Prostate gland (tissue), 2 donors: ENCODE measurements at regions not wholly inside any gene's neighbourhood (a gene's known extent, or its start where the extent isn't known, plus 50 kb on each side); places are given as distances from the start of the nearest gene placed in this dataset.

Experiments used
- DNase-seq: peaks from one replicate; pipeline ENCODE4 v3.0.0-alpha.2; 2019; ENCODE audit warnings: low spot score
- H3K27ac ChIP-seq, 2 donors: fragments of 200-600 bp; sonication (generic); 2 replicates each; pipeline ENCODE4 v1.5.1; 2017 to 2019
- H3K27me3 ChIP-seq: fragments of 200-600 bp; sonication (generic); replicated peaks from 2 replicates; pipeline ENCODE4 v1.5.1; 2019; ENCODE audit not compliant: insufficient read depth
- H3K36me3 ChIP-seq, 2 donors: fragments of 200-600 bp; sonication (generic); 1 replicate in 1 of 2; 2 replicates in 1 of 2; pipeline versions ENCODE4 v1.5.1 to v1.8.1; 2017 to 2019
- H3K4me1 ChIP-seq: fragments of 200-600 bp; sonication (generic); replicated peaks from 2 replicates; pipeline ENCODE4 v1.5.1; 2019
- H3K4me3 ChIP-seq, 2 donors: fragments of 200-600 bp; sonication (generic); 2 replicates each; pipeline ENCODE4 v1.5.1; 2017 to 2019
- H3K9me3 ChIP-seq: fragments of 200-600 bp; sonication (generic); 2 replicates; pipeline ENCODE4 v1.5.1; 2017
- POLR2A ChIP-seq: fragments of 450-650 bp; IDR thresholded peaks from one replicate; pipeline ENCODE4 v1.6.1; 2016; ENCODE audit warnings: antibody characterized with exemption, mild to moderate bottlenecking
- POLR2AphosphoS5 ChIP-seq: sonication (generic); formaldehyde crosslinking; IDR thresholded peaks from one replicate; pipeline ENCODE4 v1.6.1; 2017; ENCODE audit warnings: antibody characterized with exemption
- WGBS: methylation state at CpG from one replicate; pipeline ENCODE4 v1.1.5; 2018; 5-methylcytosine and 5-hydroxymethylcytosine counted together
- intact Hi-C: fragments of 100-400 bp; cut with DNase I; formaldehyde crosslinking; loops from one replicate; pipeline ENCODE4 v1.14.2; 2022
- TF ChIP-seq, protein P1 (sequence below), 4 experiments: fragments of 200-600 bp in 2 of 4; fragments of 450-650 bp in 2 of 4; sonication (generic) in 2 of 4; IDR thresholded peaks; 1 replicate in 3 of 4; 2 replicates in 1 of 4; pipeline ENCODE4 v1.5.1; 2016 to 2019; ENCODE audit warnings: antibody characterized with exemption in 4 of 4, mild to moderate bottlenecking in 2 of 4, moderate library complexity in 2 of 4

DNA sequence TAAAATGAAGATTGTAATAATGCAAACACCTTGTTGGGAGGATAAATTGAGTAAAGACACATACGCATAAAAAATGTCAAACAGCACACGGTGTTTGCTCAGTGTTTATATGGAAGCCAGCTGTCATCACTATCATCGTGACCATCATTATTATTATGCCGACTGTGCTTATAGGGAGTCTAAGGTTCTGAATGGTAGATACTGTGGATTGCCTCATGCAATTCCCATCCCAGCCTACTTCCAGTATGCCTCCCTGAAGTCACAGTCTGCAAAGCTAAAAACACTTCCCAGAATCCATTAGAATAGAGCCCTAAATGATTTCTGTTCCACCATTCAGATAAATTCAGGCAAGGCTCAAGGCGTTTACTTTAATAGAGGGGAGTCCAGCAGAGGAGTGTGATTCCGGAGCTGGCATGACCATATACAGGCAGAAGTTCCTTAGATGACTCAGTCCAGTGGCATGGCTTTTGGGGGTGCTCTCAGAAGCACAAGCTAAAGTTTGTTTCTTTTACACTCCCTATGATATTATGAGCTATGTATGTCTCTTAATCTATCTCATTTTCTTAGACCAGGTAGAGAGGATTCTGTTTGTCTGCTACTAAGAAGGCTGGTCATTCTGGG is 148.7 kb downstream of the MEX3B start:
- no peaks in the 10 kb centered on the region for H3K36me3 ChIP-seq
- intact Hi-C loops: loop anchor here (10.0 kb wide), 2 partner anchors 148 to 228 kb away; partner anchors contain the start of gene MEX3B
- no peak for DNase-seq
- no peak overlapping the region for H3K27ac ChIP-seq
- H3K9me3 ChIP-seq: no peaks in the 10 kb centered on the region
- WGBS: 18% methylated on average over 6 of the region's 6 CpGs
- no peak overlapping the region for H3K4me3 ChIP-seq
- no peaks in the 10 kb centered on the region for H3K27me3 ChIP-seq
- TF ChIP-seq POLR2AphosphoS5 (no peak), POLR2A (no peak)
- TF ChIP-seq, protein P1, sequence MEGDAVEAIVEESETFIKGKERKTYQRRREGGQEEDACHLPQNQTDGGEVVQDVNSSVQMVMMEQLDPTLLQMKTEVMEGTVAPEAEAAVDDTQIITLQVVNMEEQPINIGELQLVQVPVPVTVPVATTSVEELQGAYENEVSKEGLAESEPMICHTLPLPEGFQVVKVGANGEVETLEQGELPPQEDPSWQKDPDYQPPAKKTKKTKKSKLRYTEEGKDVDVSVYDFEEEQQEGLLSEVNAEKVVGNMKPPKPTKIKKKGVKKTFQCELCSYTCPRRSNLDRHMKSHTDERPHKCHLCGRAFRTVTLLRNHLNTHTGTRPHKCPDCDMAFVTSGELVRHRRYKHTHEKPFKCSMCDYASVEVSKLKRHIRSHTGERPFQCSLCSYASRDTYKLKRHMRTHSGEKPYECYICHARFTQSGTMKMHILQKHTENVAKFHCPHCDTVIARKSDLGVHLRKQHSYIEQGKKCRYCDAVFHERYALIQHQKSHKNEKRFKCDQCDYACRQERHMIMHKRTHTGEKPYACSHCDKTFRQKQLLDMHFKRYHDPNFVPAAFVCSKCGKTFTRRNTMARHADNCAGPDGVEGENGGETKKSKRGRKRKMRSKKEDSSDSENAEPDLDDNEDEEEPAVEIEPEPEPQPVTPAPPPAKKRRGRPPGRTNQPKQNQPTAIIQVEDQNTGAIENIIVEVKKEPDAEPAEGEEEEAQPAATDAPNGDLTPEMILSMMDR (IDR thresholded peaks at IDR 0.05): no peak
- H3K4me1 ChIP-seq: peaks cover 5% of the 10 kb centered on the region

- intact Hi-C loops: loop anchor here (10.0 kb wide), 2 partner anchors 148 to 228 kb away; partner anchors contain the start of gene MEX3B
- WGBS: 82% methylated on average over 3 of the region's 3 CpGs
- Histone ChIP-seq H3K27ac (no peak overlapping the region), H3K4me3 (no peak overlapping the region), H3K36me3 (no peaks in the 10 kb centered on the region), H3K4me1 (peaks cover 5% of the 10 kb centered on the region), H3K9me3 (no peaks in the 10 kb centered on the region), H3K27me3 (no peaks in the 10 kb centered on the region)
- TF ChIP-seq, protein P1 (IDR thresholded peaks at IDR 0.05): no peak
- TF ChIP-seq POLR2A (no peak), POLR2AphosphoS5 (no peak)
- no peak for DNase-seq
Measured at GRCh38 chr15:81896356-81896755, 149.5 kb downstream of the MEX3B start.

DNA sequence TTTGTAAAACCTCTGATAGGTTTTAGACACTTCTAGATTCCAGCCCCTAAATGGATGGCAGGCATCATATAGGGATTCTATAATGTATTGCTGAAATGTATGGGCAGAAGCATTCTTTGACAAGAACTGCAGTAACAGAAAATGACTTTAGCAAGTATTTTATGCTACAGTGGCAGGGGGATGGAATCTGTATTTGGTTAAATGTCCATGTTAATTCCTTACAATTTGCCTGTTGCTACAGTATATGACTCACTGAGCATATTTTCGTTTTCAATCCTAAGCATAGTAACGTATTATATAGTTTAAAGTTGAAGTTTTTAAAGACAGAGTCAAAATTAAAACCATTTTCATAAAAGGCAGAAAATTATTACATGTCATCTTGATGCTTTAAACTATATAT is 150.1 kb downstream of the MEX3B start:
- intact Hi-C loops: loop anchor here (10.0 kb wide), 2 partner anchors 149 to 229 kb away; partner anchors contain the start of gene MEX3B
- Histone ChIP-seq H3K4me3 (no peak overlapping the region), H3K27ac (no peak overlapping the region), H3K36me3 (no peaks in the 10 kb centered on the region), H3K27me3 (no peaks in the 10 kb centered on the region), H3K4me1 (peaks cover 5% of the 10 kb centered on the region), H3K9me3 (no peaks in the 10 kb centered on the region)
- 92% methylated on average over 2 of the region's 2 CpGs for WGBS
- no peak for DNase-seq
- TF ChIP-seq POLR2A: no peak
- no peak for TF ChIP-seq POLR2AphosphoS5
- TF ChIP-seq, protein P1 (IDR thresholded peaks at IDR 0.05): no peak

DNA sequence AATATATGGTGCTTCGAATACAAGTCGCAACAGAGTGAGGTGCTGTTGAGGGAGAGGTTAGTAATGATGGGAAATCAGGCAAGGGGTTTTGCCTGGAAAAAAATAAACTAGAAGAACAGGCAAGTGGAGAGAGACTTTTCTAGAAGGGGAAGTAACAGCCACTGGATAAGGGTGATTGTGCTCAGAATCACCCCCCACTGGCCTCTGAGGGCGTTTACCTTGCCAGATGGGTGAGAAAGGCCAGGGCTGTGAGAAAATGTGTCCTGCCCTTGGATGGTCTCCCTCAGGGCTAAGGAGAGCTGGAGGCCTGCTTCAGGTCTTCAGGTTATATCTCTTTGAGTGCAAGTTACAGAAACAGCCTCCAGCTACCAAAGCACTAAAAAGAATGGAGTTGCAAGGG is 151.8 kb downstream of the MEX3B start:
- no peak for TF ChIP-seq POLR2A
- no peak for TF ChIP-seq POLR2AphosphoS5
- TF ChIP-seq, protein P1 (IDR thresholded peaks at IDR 0.05): no peak
- Histone ChIP-seq H3K4me1 (peaks cover 5% of the 10 kb centered on the region), H3K36me3 (no peaks in the 10 kb centered on the region), H3K4me3 (no peak overlapping the region), H3K9me3 (no peaks in the 10 kb centered on the region), H3K27me3 (no peaks in the 10 kb centered on the region), H3K27ac (no peak overlapping the region)
- no peak for DNase-seq
- intact Hi-C loops: loop anchor here (10.0 kb wide), 2 partner anchors 151 to 231 kb away; partner anchors contain the start of gene MEX3B
- WGBS: 91% methylated on average over 3 of the region's 3 CpGs
